Thyroid gland (tissue), 4 donors: ENCODE measurements at regions not wholly inside any gene's neighbourhood (a gene's known extent, or its start where the extent isn't known, plus 50 kb on each side); places are given as distances from the start of the nearest gene placed in this dataset.

Source experiments
- POLR2A ChIP-seq, 2 donors: fragments of 450-650 bp; IDR thresholded peaks; one replicate each; pipeline ENCODE4 v1.6.1; 2017; ENCODE audit warnings: antibody characterized with exemption in 2 of 2, mild to moderate bottlenecking in 2 of 2, moderate library complexity in 1 of 2
- TF ChIP-seq, protein P1 (sequence below), 6 experiments: fragments of 200-600 bp in 3 of 6; fragments of 450-650 bp in 3 of 6; sonication (generic) in 3 of 6; IDR thresholded peaks; one replicate each; pipeline ENCODE4 v1.5.1; 2016 to 2019; ENCODE audit warnings: antibody characterized with exemption in 6 of 6, mild to moderate bottlenecking in 2 of 6, inconsistent platforms in 1 of 6, moderate library complexity in 1 of 6

- TF ChIP-seq, protein P1, sequence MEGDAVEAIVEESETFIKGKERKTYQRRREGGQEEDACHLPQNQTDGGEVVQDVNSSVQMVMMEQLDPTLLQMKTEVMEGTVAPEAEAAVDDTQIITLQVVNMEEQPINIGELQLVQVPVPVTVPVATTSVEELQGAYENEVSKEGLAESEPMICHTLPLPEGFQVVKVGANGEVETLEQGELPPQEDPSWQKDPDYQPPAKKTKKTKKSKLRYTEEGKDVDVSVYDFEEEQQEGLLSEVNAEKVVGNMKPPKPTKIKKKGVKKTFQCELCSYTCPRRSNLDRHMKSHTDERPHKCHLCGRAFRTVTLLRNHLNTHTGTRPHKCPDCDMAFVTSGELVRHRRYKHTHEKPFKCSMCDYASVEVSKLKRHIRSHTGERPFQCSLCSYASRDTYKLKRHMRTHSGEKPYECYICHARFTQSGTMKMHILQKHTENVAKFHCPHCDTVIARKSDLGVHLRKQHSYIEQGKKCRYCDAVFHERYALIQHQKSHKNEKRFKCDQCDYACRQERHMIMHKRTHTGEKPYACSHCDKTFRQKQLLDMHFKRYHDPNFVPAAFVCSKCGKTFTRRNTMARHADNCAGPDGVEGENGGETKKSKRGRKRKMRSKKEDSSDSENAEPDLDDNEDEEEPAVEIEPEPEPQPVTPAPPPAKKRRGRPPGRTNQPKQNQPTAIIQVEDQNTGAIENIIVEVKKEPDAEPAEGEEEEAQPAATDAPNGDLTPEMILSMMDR (IDR thresholded peaks at IDR 0.05) = no peak
- TF ChIP-seq POLR2A (IDR thresholded peaks at IDR 0.05) = no peak
Observed at GRCh38 chr6:5843078-5843477, 163.6 kb downstream of the NRN1 start.
